NCI-H2029 treated with DMSO at 0.1 percent for 48 hours (cell line): ENCODE measurements at regions not wholly inside any gene's neighbourhood (a gene's known extent, or its start where the extent isn't known, plus 50 kb on each side); places are given as distances from the start of the nearest gene placed in this dataset.
A peak's percentile ranks its signal among the peaks of the same experiment; 100 is the strongest.

Source experiments
- DNase-seq: peaks from one replicate; lab custom pipeline; 2025; lab: John Stamatoyannopoulos, UW

- DNase-seq: no peak
Measured at GRCh38 chr12:125568306-125568705, 503.1 kb downstream of the AACS start.

GRCh38 chr12:125573271-125573670 is 508.0 kb downstream of the AACS start:
- no peak for DNase-seq

GRCh38 chr12:125577334-125577733 is 512.1 kb downstream of the AACS start:
- no peak for DNase-seq

GRCh38 chr12:125579916-125580315 is 514.7 kb downstream of the AACS start:
- DNase-seq: no peak

GRCh38 chr12:125583071-125583470 is 517.8 kb downstream of the AACS start:
- DNase-seq: no peak

- no peak for DNase-seq
Measured at GRCh38 chr12:125586441-125586840, 521.2 kb downstream of the AACS start.

- DNase-seq: no peak
Measured at GRCh38 chr12:125593269-125593668, 528.0 kb downstream of the AACS start.

GRCh38 chr12:125604976-125605375 is 539.7 kb downstream of the AACS start:
- no peak for DNase-seq

- no peak for DNase-seq
Measured at GRCh38 chr12:125606312-125606711, 541.1 kb downstream of the AACS start.

GRCh38 chr12:125610292-125610691 is 545.1 kb downstream of the AACS start:
- no peak for DNase-seq

GRCh38 chr12:125610971-125611370 is 545.7 kb downstream of the AACS start:
- DNase-seq: no peak

- no peak for DNase-seq
Measured at GRCh38 chr12:125614058-125614457, 548.8 kb downstream of the AACS start.

- DNase-seq: no peak
Measured at GRCh38 chr12:125619723-125620122, 554.5 kb downstream of the AACS start.

- DNase-seq: peak; percentile 7
Measured at GRCh38 chr12:125633686-125634085, 568.5 kb downstream of the AACS start.

GRCh38 chr12:125634813-125635212 is 569.6 kb downstream of the AACS start:
- no peak for DNase-seq

GRCh38 chr12:125639826-125640225 is 574.6 kb downstream of the AACS start:
- DNase-seq: no peak

- no peak for DNase-seq
Measured at GRCh38 chr12:125643055-125643454, 577.8 kb downstream of the AACS start.

GRCh38 chr12:125645724-125646123 is 580.5 kb downstream of the AACS start:
- DNase-seq: no peak

GRCh38 chr12:125650587-125650986 is 585.4 kb downstream of the AACS start:
- no peak for DNase-seq

GRCh38 chr12:125651625-125652024 is 586.4 kb downstream of the AACS start:
- DNase-seq: no peak

GRCh38 chr12:125652681-125653080 is 587.4 kb downstream of the AACS start:
- DNase-seq: no peak

- DNase-seq: no peak
Measured at GRCh38 chr12:125657681-125658080, 592.4 kb downstream of the AACS start.

GRCh38 chr12:125674554-125675338 is 609.5 kb downstream of the AACS start:
- DNase-seq: no peak

- no peak for DNase-seq
Measured at GRCh38 chr12:125676366-125676765, 611.1 kb downstream of the AACS start.
